Panc1 (cell line): ENCODE measurements at regions not wholly inside any gene's neighbourhood (a gene's known extent, or its start where the extent isn't known, plus 50 kb on each side); places are given as distances from the start of the nearest gene placed in this dataset.

Source experiments
- ATAC-seq: fragments of 200-7000 bp; cut with Tn5 transposase; 2 replicates; pipeline ENCODE4 v1.9.1; 2020; ENCODE audit warnings: mild to moderate bottlenecking, moderate library complexity
- BruUV-seq: library from RNA; stranded (reverse); fragments of 400-500 nt; replicated peaks from 2 replicates; lab custom pipeline; 2021; lab: Mats Ljungman, UMichigan
- CTCF ChIA-PET: fragments of 300-600 bp; sonication (Branson Sonifier 250); formaldehyde crosslinking; loops from one replicate; lab custom pipeline; 2022; ENCODE audit warnings: antibody characterized with exemption; lab: Charles Lee
- POLR2A ChIA-PET: fragments of 300-600 bp; sonication (Branson Sonifier 250); formaldehyde crosslinking; loops from one replicate; lab custom pipeline; 2022; ENCODE audit warnings: antibody characterized with exemption; lab: Charles Lee
- DNase-seq: peaks from one replicate; pipeline ENCODE4 v3.0.0-alpha.2; 2010; ENCODE audit warnings: low read depth, low spot score
- H3K27ac ChIP-seq: 2 replicates; pipeline ENCODE4 v1.5.1; 2011; ENCODE audit warnings: mild to moderate bottlenecking, low read length, inconsistent platforms
- H3K27me3 ChIP-seq: fragments of 200-500 bp; sonication (Bioruptor generic); 2 replicates; pipeline ENCODE4 v1.6.0; 2014; ENCODE audit warnings: low read length, inconsistent platforms; ENCODE audit not compliant: control insufficient read depth, insufficient read depth
- H3K36me3 ChIP-seq: fragments of 200-500 bp; sonication (Bioruptor generic); 2 replicates; pipeline ENCODE4 v1.5.1; 2014; ENCODE audit warnings: inconsistent platforms, mild to moderate bottlenecking, low read length, moderate library complexity; ENCODE audit not compliant: control insufficient read depth, insufficient read depth
- H3K4me1 ChIP-seq: 2 replicates; pipeline ENCODE4 v1.5.1; 2011; ENCODE audit warnings: inconsistent platforms, mild to moderate bottlenecking, low read length, moderate library complexity; ENCODE audit not compliant: control insufficient read depth, insufficient read depth
- H3K4me3 ChIP-seq, 2 experiments: 2 replicates each; pipeline ENCODE4 v1.5.1; 2011 to 2012; ENCODE audit warnings: low read depth in 2 of 2, low read length in 2 of 2, mild to moderate bottlenecking in 2 of 2, inconsistent platforms in 1 of 2, moderate library complexity in 1 of 2
- H3K9me3 ChIP-seq: fragments of 200-500 bp; sonication (Bioruptor generic); 2 replicates; pipeline ENCODE4 v1.5.1; 2014; ENCODE audit warnings: low read depth, mild to moderate bottlenecking, inconsistent platforms, low read length, moderate library complexity; ENCODE audit not compliant: control insufficient read depth, insufficient read depth
- CTCF ChIP-seq: fragments of 450-650 bp; IDR thresholded peaks from 2 replicates; pipeline ENCODE4 v1.5.1; 2017; ENCODE audit warnings: mild to moderate bottlenecking
- POLR2AphosphoS5 ChIP-seq: IDR thresholded peaks from 2 replicates; pipeline ENCODE4 v1.6.1; 2012; ENCODE audit warnings: mild to moderate bottlenecking, low read depth, low read length, moderate library complexity
- REST ChIP-seq, 2 experiments: IDR thresholded peaks; 2 replicates each; pipeline ENCODE4 v1.6.1; 2011 to 2012; ENCODE audit warnings: low read depth in 2 of 2, control low read depth in 1 of 2, low read length in 1 of 2, mild to moderate bottlenecking in 1 of 2, moderate library complexity in 1 of 2; ENCODE audit not compliant: insufficient read depth in 1 of 2
- SIN3A ChIP-seq: IDR thresholded peaks from 2 replicates; pipeline ENCODE4 v1.6.1; 2012; ENCODE audit warnings: low read depth, mild to moderate bottlenecking, low read length, moderate library complexity, borderline replicate concordance; ENCODE audit not compliant: insufficient read depth
- TCF7L2 ChIP-seq: IDR thresholded peaks from 2 replicates; pipeline ENCODE4 v1.6.1; 2011; ENCODE audit warnings: mild to moderate bottlenecking, low read depth, low read length, inconsistent platforms
- in situ Hi-C: cut with HindIII; loops from 2 replicates; pipeline ENCODE4 v1.10.0; 2016; ENCODE audit warnings: low sequenced_read_pairs, low pct_unique_long_range_greater_than_20kb
- intact Hi-C: fragments of 100-400 bp; cut with micrococcal nuclease; formaldehyde crosslinking; loops from one replicate; pipeline ENCODE4 v1.10.0; 2022; ENCODE audit not compliant: unreplicated experiment

GRCh38 chrX:139093201-139093600 is 381.7 kb upstream of the FGF13 start:
- no peak for DNase-seq
- in situ Hi-C loops (no loop called here), intact Hi-C loops (no loop called here)
- ChIA-PET CTCF (no interaction called here), POLR2A (no interaction called here)
- ATAC-seq = no peak
- no peak for TF ChIP-seq TCF7L2
- TF ChIP-seq REST (IDR thresholded peaks at IDR 0.05; ENCODE audit: insufficient read depth in 1 of 2, low read depth in 2 of 2, low read length in 1 of 2) = no peak
- TF ChIP-seq CTCF = no peak
- no peak for TF ChIP-seq POLR2AphosphoS5
- TF ChIP-seq SIN3A = no peak
- Histone ChIP-seq H3K4me1 (no peaks in the 10 kb centered on the region), H3K4me3 (no peak overlapping the region), H3K9me3 (no peaks in the 10 kb centered on the region), H3K27me3 (no peaks in the 10 kb centered on the region), H3K36me3 (no peaks in the 10 kb centered on the region), H3K27ac (no peak overlapping the region)
- no TSS peak for BruUV-seq

- ChIA-PET CTCF (no interaction called here), POLR2A (no interaction called here)
- no peak overlapping the region for H3K4me3 ChIP-seq
- H3K27ac ChIP-seq = no peak overlapping the region
- TF ChIP-seq CTCF (no peak), SIN3A (no peak), POLR2AphosphoS5 (no peak), TCF7L2 (no peak), REST (IDR thresholded peaks at IDR 0.05; ENCODE audit: insufficient read depth in 1 of 2, low read depth in 2 of 2, low read length in 1 of 2) (no peak)
- H3K4me1 ChIP-seq = no peaks in the 10 kb centered on the region
- H3K9me3 ChIP-seq = no peaks in the 10 kb centered on the region
- no peak for ATAC-seq
- no peak for DNase-seq
- no peaks in the 10 kb centered on the region for H3K27me3 ChIP-seq
- in situ Hi-C loops (no loop called here), intact Hi-C loops (no loop called here)
- H3K36me3 ChIP-seq = no peaks in the 10 kb centered on the region
- BruUV-seq = no TSS peak
These were observed 380.4 kb upstream of the FGF13 start for GRCh38 chrX:139091878-139092277.
